Transverse colon (tissue), 4 donors: ENCODE measurements at regions not wholly inside any gene's neighbourhood (a gene's known extent, or its start where the extent isn't known, plus 50 kb on each side); places are given as distances from the start of the nearest gene placed in this dataset.

Experiments
- CTCF ChIP-seq, 5 experiments: fragments of 200-600 bp in 3 of 5; fragments of 450-650 bp in 2 of 5; sonication (generic) in 3 of 5; IDR thresholded peaks; 1 replicate in 2 of 5; 2 replicates in 3 of 5; pipeline ENCODE4 v1.5.1; 2016 to 2017; ENCODE audit warnings: antibody characterized with exemption in 5 of 5, inconsistent platforms in 3 of 5, mild to moderate bottlenecking in 2 of 5, moderate library complexity in 1 of 5
- POLR2A ChIP-seq: fragments of 450-650 bp; IDR thresholded peaks from one replicate; pipeline ENCODE4 v1.6.1; 2016; ENCODE audit warnings: antibody characterized with exemption, mild to moderate bottlenecking, moderate library complexity
- POLR2AphosphoS5 ChIP-seq, 3 donors: sonication (generic); formaldehyde crosslinking; IDR thresholded peaks; one replicate each; pipeline ENCODE4 v1.6.1; 2016; ENCODE audit warnings: antibody characterized with exemption in 3 of 3

- TF ChIP-seq POLR2AphosphoS5 (IDR thresholded peaks at IDR 0.05) (no peak), POLR2A (no peak), CTCF (IDR thresholded peaks at IDR 0.05) (no peak)
These were observed 218.4 kb downstream of the MREG start for GRCh38 chr2:215794829-215795546.
